Ishikawa (cell line): ENCODE measurements at regions not wholly inside any gene's neighbourhood (a gene's known extent, or its start where the extent isn't known, plus 50 kb on each side); places are given as distances from the start of the nearest gene placed in this dataset.

Experiments
- CEBPB ChIP-seq: IDR thresholded peaks from 2 replicates; pipeline ENCODE4 v1.6.1; 2012
- CREB1 ChIP-seq: IDR thresholded peaks from 2 replicates; pipeline ENCODE4 v1.6.1; 2012; ENCODE audit warnings: low read depth
- EGR1 ChIP-seq: IDR thresholded peaks from 2 replicates; pipeline ENCODE4 v1.6.1; 2012
- EP300 ChIP-seq: IDR thresholded peaks from 2 replicates; pipeline ENCODE4 v1.6.1; 2012; ENCODE audit warnings: borderline replicate concordance
- FOXM1 ChIP-seq: IDR thresholded peaks from 2 replicates; pipeline ENCODE4 v1.6.1; 2012; ENCODE audit warnings: low read depth, borderline replicate concordance
- MAX ChIP-seq: IDR thresholded peaks from 2 replicates; pipeline ENCODE4 v1.6.1; 2012
- NFIC ChIP-seq: IDR thresholded peaks from 2 replicates; pipeline ENCODE4 v1.6.1; 2012
- RAD21 ChIP-seq: IDR thresholded peaks from 2 replicates; pipeline ENCODE4 v1.6.1; 2012; ENCODE audit warnings: low read depth
- REST ChIP-seq: IDR thresholded peaks from 2 replicates; pipeline ENCODE4 v1.6.1; 2012; ENCODE audit warnings: low read depth, mild to moderate bottlenecking
- TAF1 ChIP-seq: IDR thresholded peaks from 2 replicates; pipeline ENCODE4 v1.6.1; 2012; ENCODE audit warnings: low read depth, mild to moderate bottlenecking
- TCF12 ChIP-seq: IDR thresholded peaks from 2 replicates; pipeline ENCODE4 v1.6.1; 2012; ENCODE audit warnings: low read depth
- TEAD4 ChIP-seq: IDR thresholded peaks from 2 replicates; pipeline ENCODE4 v1.6.1; 2012
- USF1 ChIP-seq: IDR thresholded peaks from 2 replicates; pipeline ENCODE4 v1.6.1; 2012
- YY1 ChIP-seq: IDR thresholded peaks from 2 replicates; pipeline ENCODE4 v1.6.1; 2012; ENCODE audit warnings: low read depth
- ZBTB7A ChIP-seq: IDR thresholded peaks from 2 replicates; pipeline ENCODE4 v1.6.1; 2012; ENCODE audit warnings: low read depth

- TF ChIP-seq USF1 (no peak), REST (no peak), FOXM1 (no peak), MAX (no peak), CREB1 (no peak), EP300 (no peak), TAF1 (no peak), NFIC (no peak), ZBTB7A (no peak), EGR1 (no peak), TEAD4 (no peak), TCF12 (no peak), YY1 (no peak), CEBPB (no peak), RAD21 (no peak)
These were observed 383.2 kb upstream of the ADAMTS9 start for GRCh38 chr3:65070968-65071367.

GRCh38 chr3:65060904-65061303, 373.1 kb upstream of the ADAMTS9 start:
- TF ChIP-seq NFIC (no peak), CEBPB (no peak), FOXM1 (no peak), TAF1 (no peak), CREB1 (no peak)

- no peak for TF ChIP-seq USF1
- TF ChIP-seq MAX = no peak
- no peak for TF ChIP-seq REST
- TF ChIP-seq TAF1 = no peak
- TF ChIP-seq YY1 = no peak
These were observed 364.3 kb upstream of the ADAMTS9 start for GRCh38 chr3:65052101-65052500.

GRCh38 chr3:65048151-65048550, 360.4 kb upstream of the ADAMTS9 start:
- TF ChIP-seq EGR1 (no peak), ZBTB7A (no peak), TEAD4 (no peak), TAF1 (no peak), CEBPB (no peak), RAD21 (no peak), TCF12 (no peak), EP300 (no peak), CREB1 (no peak), MAX (no peak), YY1 (no peak), USF1 (no peak)

- TF ChIP-seq USF1 = no peak
- no peak for TF ChIP-seq REST
- no peak for TF ChIP-seq NFIC
- TF ChIP-seq TAF1 = no peak
- TF ChIP-seq FOXM1 = no peak
- TF ChIP-seq MAX = no peak
- TF ChIP-seq EGR1 = no peak
- no peak for TF ChIP-seq ZBTB7A
- TF ChIP-seq CEBPB = no peak
- no peak for TF ChIP-seq TCF12
- TF ChIP-seq RAD21 = no peak
- no peak for TF ChIP-seq EP300
- no peak for TF ChIP-seq CREB1
- TF ChIP-seq TEAD4 = no peak
- TF ChIP-seq YY1 = no peak
These were observed 357.3 kb upstream of the ADAMTS9 start for GRCh38 chr3:65045138-65045537.
